A673 (cell line): ENCODE measurements at regions not wholly inside any gene's neighbourhood (a gene's known extent, or its start where the extent isn't known, plus 50 kb on each side); places are given as distances from the start of the nearest gene placed in this dataset.

Experiments
- CTCF ChIP-seq: fragments of 300-800, 200-600 bp; sonication (generic); conservative IDR thresholded peaks from 2 replicates; pipeline ENCODE4 v1.5.1; 2017; ENCODE audit warnings: low read depth, mild to moderate bottlenecking, antibody characterized with exemption, low read length, moderate library complexity, mixed read lengths
- EZH2 ChIP-seq: fragments of 200-600 bp; sonication (generic); IDR thresholded peaks from 2 replicates; pipeline ENCODE4 v1.6.1; 2017; ENCODE audit warnings: borderline replicate concordance, low read depth, mild to moderate bottlenecking, mixed read lengths, antibody characterized with exemption, low read length; ENCODE audit not compliant: poor library complexity, severe bottlenecking

- TF ChIP-seq CTCF (no peak), EZH2 (no peak)
Observed at GRCh38 chr3:78348664-78349063, 1308.8 kb downstream of the ROBO2 start.
